ENCODE measurements at regions not wholly inside any gene's neighbourhood (a gene's known extent, or its start where the extent isn't known, plus 50 kb on each side); places are given as distances from the start of the nearest gene placed in this dataset.

GRCh38 chr11:38438091-38438490 lies 1840.1 kb upstream of the RAG2 start:
- TF ChIP-seq, protein P1, sequence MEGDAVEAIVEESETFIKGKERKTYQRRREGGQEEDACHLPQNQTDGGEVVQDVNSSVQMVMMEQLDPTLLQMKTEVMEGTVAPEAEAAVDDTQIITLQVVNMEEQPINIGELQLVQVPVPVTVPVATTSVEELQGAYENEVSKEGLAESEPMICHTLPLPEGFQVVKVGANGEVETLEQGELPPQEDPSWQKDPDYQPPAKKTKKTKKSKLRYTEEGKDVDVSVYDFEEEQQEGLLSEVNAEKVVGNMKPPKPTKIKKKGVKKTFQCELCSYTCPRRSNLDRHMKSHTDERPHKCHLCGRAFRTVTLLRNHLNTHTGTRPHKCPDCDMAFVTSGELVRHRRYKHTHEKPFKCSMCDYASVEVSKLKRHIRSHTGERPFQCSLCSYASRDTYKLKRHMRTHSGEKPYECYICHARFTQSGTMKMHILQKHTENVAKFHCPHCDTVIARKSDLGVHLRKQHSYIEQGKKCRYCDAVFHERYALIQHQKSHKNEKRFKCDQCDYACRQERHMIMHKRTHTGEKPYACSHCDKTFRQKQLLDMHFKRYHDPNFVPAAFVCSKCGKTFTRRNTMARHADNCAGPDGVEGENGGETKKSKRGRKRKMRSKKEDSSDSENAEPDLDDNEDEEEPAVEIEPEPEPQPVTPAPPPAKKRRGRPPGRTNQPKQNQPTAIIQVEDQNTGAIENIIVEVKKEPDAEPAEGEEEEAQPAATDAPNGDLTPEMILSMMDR (IDR thresholded peaks at IDR 0.05 in 2 of 3, conservative IDR thresholded peaks at IDR 0.05 in 1 of 3; ENCODE audit: borderline replicate concordance in 1 of 3, insufficient read depth in 1 of 3, low read depth in 2 of 3, low read length in 2 of 3): no peak
- TF ChIP-seq RAD21 (IDR thresholded peaks at IDR 0.05; ENCODE audit: low read depth) (no peak), POLR2AphosphoS5 (IDR thresholded peaks at IDR 0.05; ENCODE audit: low read depth, low read length) (no peak), MAX (IDR thresholded peaks at IDR 0.05) (no peak), POLR2A (IDR thresholded peaks at IDR 0.05; ENCODE audit: borderline replicate concordance, extremely low read depth, insufficient read depth, insufficient read length) (no peak), ZBTB33 (IDR thresholded peaks at IDR 0.05; ENCODE audit: extremely low read depth, insufficient replicate concordance, low read length) (no peak), SIN3A (IDR thresholded peaks at IDR 0.05; ENCODE audit: low read depth) (no peak)
